Astrocyte of the spinal cord (primary cell): ENCODE measurements at regions not wholly inside any gene's neighbourhood (a gene's known extent, or its start where the extent isn't known, plus 50 kb on each side); places are given as distances from the start of the nearest gene placed in this dataset.

Source experiments
- DNase-seq: peaks from one replicate; pipeline ENCODE4 v3.0.0; 2011; ENCODE audit warnings: low read depth, low spot score
- H3K4me3 ChIP-seq: 2 replicates; pipeline ENCODE4 v1.5.1; 2011; ENCODE audit warnings: low read depth, mild to moderate bottlenecking, low read length, moderate library complexity
- CTCF ChIP-seq: IDR thresholded peaks from 2 replicates; pipeline ENCODE4 v1.5.1; 2012; ENCODE audit warnings: low read depth, mild to moderate bottlenecking, low read length, inconsistent platforms
- in situ Hi-C: cut with HindIII; loops from 2 replicates; pipeline ENCODE4 v1.10.0; 2017; ENCODE audit warnings: low sequenced_read_pairs

- DNase-seq: no peak
- in situ Hi-C loops: no loop called here
- no peak overlapping the region for H3K4me3 ChIP-seq
- no peak for TF ChIP-seq CTCF
These were observed 162.7 kb upstream of the CDK1 start for GRCh38 chr10:60615541-60615940.

- in situ Hi-C loops: no loop called here
- DNase-seq: no peak
- no peak for TF ChIP-seq CTCF
- no peak overlapping the region for H3K4me3 ChIP-seq
These were observed 163.9 kb upstream of the CDK1 start for GRCh38 chr10:60614363-60614762.

- no peak overlapping the region for H3K4me3 ChIP-seq
- no peak for TF ChIP-seq CTCF
- in situ Hi-C loops: no loop called here
- no peak for DNase-seq
These were observed 164.8 kb upstream of the CDK1 start for GRCh38 chr10:60613434-60613833.

- no peak overlapping the region for H3K4me3 ChIP-seq
- peak; percentile 80 for DNase-seq
- TF ChIP-seq CTCF: no peak
- in situ Hi-C loops: no loop called here
These were observed 167.0 kb upstream of the CDK1 start for GRCh38 chr10:60611291-60611747.

- DNase-seq: no peak
- in situ Hi-C loops: no loop called here
- H3K4me3 ChIP-seq: no peak overlapping the region
- TF ChIP-seq CTCF: no peak
These were observed 170.9 kb upstream of the CDK1 start for GRCh38 chr10:60607372-60607771.

GRCh38 chr10:60606343-60607080 is 171.8 kb upstream of the CDK1 start:
- peak; percentile 28 for DNase-seq
- no peak overlapping the region for H3K4me3 ChIP-seq
- in situ Hi-C loops: no loop called here
- TF ChIP-seq CTCF: no peak

GRCh38 chr10:60605476-60605875 is 172.8 kb upstream of the CDK1 start:
- no peak for DNase-seq
- TF ChIP-seq CTCF: no peak
- no peak overlapping the region for H3K4me3 ChIP-seq
- in situ Hi-C loops: no loop called here
